SU-DHL-6 (cell line): ENCODE measurements at regions not wholly inside any gene's neighbourhood (a gene's known extent, or its start where the extent isn't known, plus 50 kb on each side); places are given as distances from the start of the nearest gene placed in this dataset.

ENCODE experiments used
- H2AFZ ChIP-seq: fragments of 200-600 bp; sonication (generic); 2 replicates; pipeline ENCODE4 v1.6.1; 2014; ENCODE audit warnings: low read depth, mild to moderate bottlenecking, moderate library complexity, mixed read lengths, antibody characterized with exemption, low read length; ENCODE audit not compliant: severe bottlenecking
- H3F3A ChIP-seq: fragments of 200-600 bp; shearing (Covaris generic); 2 replicates; pipeline ENCODE4 v1.6.0; 2016; ENCODE audit warnings: antibody characterized with exemption, mild to moderate bottlenecking; ENCODE audit not compliant: insufficient read depth
- H3K27ac ChIP-seq: fragments of 200-600 bp; sonication (generic); 2 replicates; pipeline ENCODE4 v1.5.1; 2016; ENCODE audit warnings: low read depth, mild to moderate bottlenecking, low read length, moderate library complexity, mixed read lengths
- H3K27me3 ChIP-seq: fragments of 200-600 bp; sonication (generic), shearing (Covaris generic); 2 replicates; pipeline ENCODE4 v1.6.0; 2014; ENCODE audit warnings: mild to moderate bottlenecking, low read length
- H3K36me3 ChIP-seq: fragments of 200-600 bp; sonication (generic); 2 replicates; pipeline ENCODE4 v1.6.1; 2014; ENCODE audit warnings: mild to moderate bottlenecking, low read length, mixed read lengths
- H3K4me2 ChIP-seq: fragments of 300-600, 200-600 bp; shearing (Covaris generic), sonication (generic); 2 replicates; pipeline ENCODE4 v1.6.0; 2014; ENCODE audit warnings: low read length, low read depth, mild to moderate bottlenecking; ENCODE audit not compliant: poor library complexity, severe bottlenecking
- H3K4me3 ChIP-seq: fragments of 200-600 bp; sonication (generic); 2 replicates; pipeline ENCODE4 v1.5.1; 2014; ENCODE audit warnings: antibody characterized with exemption, low read length, mild to moderate bottlenecking, mixed read lengths; ENCODE audit not compliant: insufficient read depth, poor library complexity, severe bottlenecking
- H3K79me2 ChIP-seq: fragments of 200-600 bp; sonication (generic); 2 replicates; pipeline ENCODE4 v1.6.1; 2014; ENCODE audit warnings: mild to moderate bottlenecking, low read length, moderate library complexity; ENCODE audit not compliant: insufficient read depth
- H3K9ac ChIP-seq: fragments of 200-600 bp; sonication (generic); 2 replicates; pipeline ENCODE4 v1.7.0; 2014; ENCODE audit warnings: mild to moderate bottlenecking, low read length
- H3K9me2 ChIP-seq: fragments of 200-600 bp; sonication (generic); replicated peaks from 2 replicates; pipeline ENCODE4 v1.6.1; 2014; ENCODE audit warnings: low read length; ENCODE audit not compliant: insufficient read depth
- H3K9me3 ChIP-seq: fragments of 200-600 bp; sonication (generic); 2 replicates; pipeline ENCODE4 v1.6.1; 2014; ENCODE audit warnings: low read length, mixed read lengths; ENCODE audit not compliant: insufficient read depth
- H4K20me1 ChIP-seq: fragments of 200-600 bp; sonication (generic); 2 replicates; pipeline ENCODE4 v1.6.1; 2014; ENCODE audit warnings: low read depth, mild to moderate bottlenecking, antibody characterized with exemption, low read length, moderate library complexity, mixed read lengths
- EZH2phosphoT487 ChIP-seq: fragments of 200-600 bp; sonication (generic), shearing (Covaris generic); conservative IDR thresholded peaks from 2 replicates; pipeline ENCODE4 v1.6.1; 2018; ENCODE audit warnings: mild to moderate bottlenecking, antibody characterized with exemption, low read length, moderate library complexity, mixed read lengths
- TF ChIP-seq, protein P1 (sequence below): fragments of 200-600 bp; sonication (generic); IDR thresholded peaks from one replicate; pipeline ENCODE4 v1.5.1; 2017; ENCODE audit warnings: antibody characterized with exemption, mild to moderate bottlenecking, low read length, moderate library complexity; ENCODE audit not compliant: insufficient read depth, poor library complexity, severe bottlenecking

DNA sequence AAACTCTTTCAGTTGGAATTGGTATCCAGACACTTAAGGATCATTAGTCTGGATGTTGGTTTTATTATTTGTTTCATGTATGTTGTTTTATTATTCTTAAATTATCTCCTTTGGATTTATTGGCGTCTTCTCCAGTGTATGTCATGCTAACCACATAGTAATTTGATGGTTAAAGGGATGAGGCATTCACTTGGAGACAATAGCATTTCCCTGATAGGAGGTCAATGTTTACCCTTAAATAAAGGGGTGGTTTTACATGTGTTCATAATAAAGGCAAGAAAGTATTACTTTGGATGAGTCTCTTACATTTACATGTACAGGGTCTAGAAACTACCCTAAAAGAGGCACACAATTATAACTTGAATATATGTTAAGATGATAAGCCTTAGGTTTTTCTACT lies 51.2 kb upstream of the RNF144B start:
- Histone ChIP-seq H4K20me1 (no peaks in the 10 kb centered on the region), H3K27me3 (no peaks in the 10 kb centered on the region), H3K36me3 (no peaks in the 10 kb centered on the region), H3K27ac (no peak overlapping the region), H3K9me3 (no peaks in the 10 kb centered on the region), H2AFZ (no peak overlapping the region), H3K9ac (no peak overlapping the region), H3F3A (no peaks in the 10 kb centered on the region), H3K79me2 (no peaks in the 10 kb centered on the region), H3K9me2 (no peaks in the 10 kb centered on the region), H3K4me2 (no peak overlapping the region), H3K4me3 (no peak overlapping the region)
- TF ChIP-seq, protein P1, sequence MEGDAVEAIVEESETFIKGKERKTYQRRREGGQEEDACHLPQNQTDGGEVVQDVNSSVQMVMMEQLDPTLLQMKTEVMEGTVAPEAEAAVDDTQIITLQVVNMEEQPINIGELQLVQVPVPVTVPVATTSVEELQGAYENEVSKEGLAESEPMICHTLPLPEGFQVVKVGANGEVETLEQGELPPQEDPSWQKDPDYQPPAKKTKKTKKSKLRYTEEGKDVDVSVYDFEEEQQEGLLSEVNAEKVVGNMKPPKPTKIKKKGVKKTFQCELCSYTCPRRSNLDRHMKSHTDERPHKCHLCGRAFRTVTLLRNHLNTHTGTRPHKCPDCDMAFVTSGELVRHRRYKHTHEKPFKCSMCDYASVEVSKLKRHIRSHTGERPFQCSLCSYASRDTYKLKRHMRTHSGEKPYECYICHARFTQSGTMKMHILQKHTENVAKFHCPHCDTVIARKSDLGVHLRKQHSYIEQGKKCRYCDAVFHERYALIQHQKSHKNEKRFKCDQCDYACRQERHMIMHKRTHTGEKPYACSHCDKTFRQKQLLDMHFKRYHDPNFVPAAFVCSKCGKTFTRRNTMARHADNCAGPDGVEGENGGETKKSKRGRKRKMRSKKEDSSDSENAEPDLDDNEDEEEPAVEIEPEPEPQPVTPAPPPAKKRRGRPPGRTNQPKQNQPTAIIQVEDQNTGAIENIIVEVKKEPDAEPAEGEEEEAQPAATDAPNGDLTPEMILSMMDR: no peak
- no peak for TF ChIP-seq EZH2phosphoT487

GRCh38 chr6:18334251-18334650 lies 52.9 kb upstream of the RNF144B start:
- Histone ChIP-seq H3K27me3 (no peaks in the 10 kb centered on the region), H3F3A (0 out of 2 replicates have a peak, but pooled peaks cover 4% of the 10 kb centered on the region), H4K20me1 (no peaks in the 10 kb centered on the region), H3K4me3 (no peak overlapping the region), H3K9me2 (no peaks in the 10 kb centered on the region), H3K4me2 (no peak overlapping the region), H2AFZ (no peak overlapping the region), H3K36me3 (no peaks in the 10 kb centered on the region), H3K79me2 (no peaks in the 10 kb centered on the region), H3K9me3 (no peaks in the 10 kb centered on the region), H3K9ac (no peak overlapping the region), H3K27ac (no peak overlapping the region)
- TF ChIP-seq EZH2phosphoT487: no peak
- TF ChIP-seq, protein P1: no peak

DNA sequence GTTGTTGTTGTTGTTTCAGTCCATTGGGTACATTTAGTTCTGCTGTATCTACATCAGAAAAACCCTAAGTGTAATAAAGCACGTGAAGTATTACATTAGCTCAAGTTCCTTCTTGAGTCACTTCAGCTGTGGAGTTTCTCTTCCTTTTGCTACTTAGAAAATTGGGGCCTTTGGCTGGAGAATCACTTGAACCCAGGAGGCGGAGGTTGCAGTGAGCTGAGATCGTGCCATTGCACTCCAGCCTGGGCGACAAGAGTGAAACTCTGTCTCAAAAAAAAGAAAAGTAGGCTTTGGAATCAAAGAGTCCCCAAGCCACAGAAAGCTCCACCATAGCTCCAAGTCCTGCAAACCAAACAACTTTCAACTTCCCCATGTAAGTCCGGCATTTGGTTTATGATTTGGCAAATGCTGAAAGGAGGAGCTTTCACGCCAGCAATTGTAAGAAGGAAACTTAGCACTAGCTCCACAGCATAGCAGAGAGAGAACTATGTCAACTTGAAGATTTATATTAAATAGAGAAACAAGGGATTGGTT lies 56.5 kb upstream of the RNF144B start:
- Histone ChIP-seq H3K4me3 (no peak overlapping the region), H3F3A (0 out of 2 replicates have a peak, but pooled peaks cover 4% of the 10 kb centered on the region), H3K27me3 (no peaks in the 10 kb centered on the region), H3K4me2 (peak overlapping the region; percentile 9), H3K79me2 (no peaks in the 10 kb centered on the region), H3K27ac (no peak overlapping the region), H2AFZ (peak overlapping the region; percentile 23), H4K20me1 (no peaks in the 10 kb centered on the region), H3K36me3 (no peaks in the 10 kb centered on the region), H3K9me2 (no peaks in the 10 kb centered on the region), H3K9me3 (no peaks in the 10 kb centered on the region), H3K9ac (no peak overlapping the region)
- TF ChIP-seq, protein P1: no peak
- TF ChIP-seq EZH2phosphoT487: no peak
